SK-N-MC (cell line): ENCODE measurements at regions not wholly inside any gene's neighbourhood (a gene's known extent, or its start where the extent isn't known, plus 50 kb on each side); places are given as distances from the start of the nearest gene placed in this dataset.

Experiments
- EZH2 ChIP-seq: fragments of 200-600 bp; sonication (generic); IDR thresholded peaks from one replicate; pipeline ENCODE4 v1.6.1; 2017; ENCODE audit warnings: antibody characterized with exemption
- FOXP2 ChIP-seq: optimal IDR thresholded peaks from 2 replicates; pipeline ENCODE3; 2011; ENCODE audit warnings: mild to moderate bottlenecking, moderate library complexity; ENCODE audit not compliant: insufficient read depth; ENCODE audit errors: extremely low read length, control extremely low read depth
- POLR2AphosphoS5 ChIP-seq: IDR thresholded peaks from 2 replicates; pipeline ENCODE4 v1.6.1; 2012; ENCODE audit warnings: mild to moderate bottlenecking, low read depth, low read length, borderline replicate concordance

DNA sequence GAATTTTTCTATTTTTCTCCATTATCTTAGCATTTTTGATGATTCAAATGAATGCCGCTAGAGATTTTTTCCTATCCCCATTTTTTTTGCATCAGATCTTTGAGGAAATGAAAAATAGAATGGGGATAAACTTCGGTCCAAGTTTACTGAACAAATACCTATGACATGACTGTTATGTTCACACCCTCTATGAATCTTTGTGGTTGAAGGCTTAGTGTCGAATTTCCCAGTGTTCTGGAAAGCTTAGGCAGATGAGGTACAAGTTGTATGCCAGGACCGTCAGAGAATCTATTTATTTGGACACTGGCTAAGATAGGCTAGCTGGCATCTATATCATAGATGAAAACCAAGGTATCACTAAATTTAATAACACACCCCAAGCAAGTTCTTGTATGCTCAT, 123.4 kb downstream of the SPCS3 start:
- no peak for TF ChIP-seq POLR2AphosphoS5
- no peak for TF ChIP-seq EZH2
- no peak for TF ChIP-seq FOXP2
